ENCODE measurements at regions not wholly inside any gene's neighbourhood (a gene's known extent, or its start where the extent isn't known, plus 50 kb on each side); places are given as distances from the start of the nearest gene placed in this dataset.

GRCh38 chr4:176949029-176949428, 156.3 kb upstream of the VEGFC start:
- no peak for DNase-seq (ENCODE audit: low spot score)
- H3K9me3 Mint-ChIP-seq (ENCODE audit: low read depth) = no peaks in the 10 kb centered on the region
- no peaks in the 10 kb centered on the region for H3K27me3 Mint-ChIP-seq (ENCODE audit: low read depth)
- no peak overlapping the region for H3K27ac Mint-ChIP-seq (ENCODE audit: unreplicated experiment)
- no peak overlapping the region for H3K4me3 Mint-ChIP-seq (ENCODE audit: unreplicated experiment)
- H3K4me1 Mint-ChIP-seq (ENCODE audit: low read depth) = peaks cover 20% of the 10 kb centered on the region
- no peak for TF ChIP-seq CTCF (IDR thresholded peaks at IDR 0.05)
- H3K36me3 Mint-ChIP-seq (ENCODE audit: low read depth) = no peaks in the 10 kb centered on the region

DNA sequence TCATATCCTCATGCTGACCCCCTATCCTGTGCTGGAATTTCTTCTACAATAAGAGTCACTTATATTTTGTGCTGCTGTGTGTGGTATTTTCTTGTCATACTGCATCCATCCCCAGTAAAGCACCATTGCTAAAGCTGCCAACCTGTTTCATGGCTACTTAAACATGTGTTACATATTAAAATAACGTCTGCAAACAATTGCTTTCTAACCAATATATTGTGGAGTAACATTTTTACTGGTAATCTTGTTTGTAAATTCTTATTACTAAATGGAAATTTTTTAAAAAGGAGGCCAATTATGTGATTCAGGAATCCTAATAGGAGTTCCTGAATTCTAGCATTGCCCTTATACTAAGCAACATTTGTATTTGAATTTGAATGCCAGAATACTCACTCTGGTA, 160.3 kb upstream of the VEGFC start:
- DNase-seq (ENCODE audit: low spot score) = no peak
- Mint-ChIP-seq H3K36me3 (ENCODE audit: low read depth) (peaks cover 7% of the 10 kb centered on the region), H3K4me3 (ENCODE audit: unreplicated experiment) (no peak overlapping the region), H3K9me3 (ENCODE audit: low read depth) (peaks cover 6% of the 10 kb centered on the region), H3K27ac (ENCODE audit: unreplicated experiment) (no peak overlapping the region), H3K4me1 (ENCODE audit: low read depth) (peaks cover 7% of the 10 kb centered on the region), H3K27me3 (ENCODE audit: low read depth) (no peaks in the 10 kb centered on the region)
- TF ChIP-seq CTCF (IDR thresholded peaks at IDR 0.05) = no peak

DNA sequence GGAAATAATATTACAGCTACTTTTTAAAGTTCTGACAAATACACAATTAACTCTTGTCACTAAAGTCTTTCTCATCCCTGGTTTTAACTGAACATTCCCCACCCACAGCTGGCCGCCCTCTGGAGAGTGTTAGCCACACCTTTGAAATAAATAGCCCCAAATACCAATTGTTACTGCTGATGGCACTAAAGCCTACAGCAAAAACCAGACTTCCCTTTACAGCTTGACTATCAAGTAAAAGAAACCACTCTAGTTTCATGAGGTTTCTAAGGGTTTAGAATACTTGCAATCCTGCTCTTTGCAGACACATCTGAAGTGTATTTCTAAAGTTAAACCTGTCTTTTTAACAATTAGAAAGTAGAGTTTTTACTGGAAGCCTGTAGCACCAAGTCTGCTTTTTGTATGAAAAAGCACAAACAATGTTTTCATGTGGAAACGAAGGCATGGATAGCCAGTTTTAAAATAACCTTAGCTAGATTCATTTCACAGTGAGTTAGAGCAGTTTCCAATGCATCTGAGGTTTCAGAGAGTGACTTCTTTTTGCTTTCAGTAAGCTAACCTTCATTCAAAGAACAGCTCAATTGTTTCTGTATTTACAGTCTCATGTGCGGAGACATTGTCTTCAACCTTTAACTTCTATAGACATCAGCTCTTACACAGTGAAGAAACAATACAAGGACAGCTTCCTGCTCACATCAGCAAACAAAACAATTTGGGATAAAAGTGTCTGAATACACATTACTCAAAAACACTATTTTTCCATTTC, 164.8 kb upstream of the VEGFC start:
- no peak for DNase-seq (ENCODE audit: low spot score)
- TF ChIP-seq CTCF (IDR thresholded peaks at IDR 0.05) = no peak
- Mint-ChIP-seq H3K27me3 (ENCODE audit: low read depth) (no peaks in the 10 kb centered on the region), H3K27ac (ENCODE audit: unreplicated experiment) (no peak overlapping the region), H3K36me3 (ENCODE audit: low read depth) (peaks cover 7% of the 10 kb centered on the region), H3K9me3 (ENCODE audit: low read depth) (peaks cover 6% of the 10 kb centered on the region), H3K4me1 (ENCODE audit: low read depth) (peaks cover 4% of the 10 kb centered on the region), H3K4me3 (ENCODE audit: unreplicated experiment) (no peak overlapping the region)

GRCh38 chr4:176959980-176960379, 167.3 kb upstream of the VEGFC start:
- no peak for TF ChIP-seq CTCF (IDR thresholded peaks at IDR 0.05)
- peaks cover 6% of the 10 kb centered on the region for H3K9me3 Mint-ChIP-seq (ENCODE audit: low read depth)
- no peak overlapping the region for H3K27ac Mint-ChIP-seq (ENCODE audit: unreplicated experiment)

GRCh38 chr4:176963121-176963520, 170.4 kb upstream of the VEGFC start:
- H3K4me1 Mint-ChIP-seq (ENCODE audit: low read depth) = no peaks in the 10 kb centered on the region

More at GRCh38 chr4:176959980-176960379, 167.3 kb upstream of the VEGFC start:
- DNase-seq (ENCODE audit: low spot score) = no peak
- Mint-ChIP-seq H3K36me3 (ENCODE audit: low read depth) (peaks cover 4% of the 10 kb centered on the region), H3K4me1 (ENCODE audit: low read depth) (peaks cover 4% of the 10 kb centered on the region), H3K27me3 (ENCODE audit: low read depth) (no peaks in the 10 kb centered on the region), H3K4me3 (ENCODE audit: unreplicated experiment) (no peak overlapping the region)

More at GRCh38 chr4:176963121-176963520, 170.4 kb upstream of the VEGFC start:
- Mint-ChIP-seq H3K27me3 (ENCODE audit: low read depth) (no peaks in the 10 kb centered on the region), H3K9me3 (ENCODE audit: low read depth) (no peaks in the 10 kb centered on the region), H3K36me3 (ENCODE audit: low read depth) (no peaks in the 10 kb centered on the region), H3K4me3 (ENCODE audit: unreplicated experiment) (no peak overlapping the region), H3K27ac (ENCODE audit: unreplicated experiment) (no peak overlapping the region)
- no peak for TF ChIP-seq CTCF (IDR thresholded peaks at IDR 0.05)
- DNase-seq (ENCODE audit: low spot score) = no peak
